Frontal cortex (tissue), 3 donors: ENCODE measurements at regions not wholly inside any gene's neighbourhood (a gene's known extent, or its start where the extent isn't known, plus 50 kb on each side); places are given as distances from the start of the nearest gene placed in this dataset.
A peak's percentile ranks its signal among the peaks of the same experiment; 100 is the strongest.

Experiments
- DNase-seq, 2 donors: peaks; one replicate each; pipeline ENCODE4 v3.0.0; 2012; ENCODE audit warnings: low spot score in 2 of 2
- FAIRE-seq: peaks from 2 replicates; lab custom pipeline; 2012; peaks lifted over from hg19 to GRCh38; lab: Jason Lieb, UNC
- donor health status: control.
- donor health status: control.
- donor health status: control.

- FAIRE-seq (no peak), DNase-seq (no peak)
Measured at GRCh38 chr18:72104851-72105250, 439.3 kb downstream of the CBLN2 start.

GRCh38 chr18:72102412-72102811 is 441.7 kb downstream of the CBLN2 start:
- DNase-seq (no peak), FAIRE-seq (no peak)

GRCh38 chr18:72100465-72101004 is 443.6 kb downstream of the CBLN2 start:
- FAIRE-seq, result no peak
- DNase-seq, result no peak

- DNase-seq, result no peak
- FAIRE-seq, result no peak
Measured at GRCh38 chr18:72091369-72091768, 452.8 kb downstream of the CBLN2 start.

GRCh38 chr18:72089432-72089831 is 454.7 kb downstream of the CBLN2 start:
- DNase-seq, result no peak
- FAIRE-seq, result no peak

- peak; percentile 44 for FAIRE-seq
- no peak for DNase-seq
Measured at GRCh38 chr18:72086421-72086820, 457.7 kb downstream of the CBLN2 start.

GRCh38 chr18:72075040-72075439 is 469.1 kb downstream of the CBLN2 start:
- DNase-seq (no peak), FAIRE-seq (no peak)

- FAIRE-seq, result no peak
Measured at GRCh38 chr18:72063001-72063400, 481.1 kb downstream of the CBLN2 start.

GRCh38 chr18:72058851-72059250 is 485.3 kb downstream of the CBLN2 start:
- no peak for FAIRE-seq
- DNase-seq, result no peak

More at GRCh38 chr18:72063001-72063400, 481.1 kb downstream of the CBLN2 start:
- no peak for DNase-seq

GRCh38 chr18:72056171-72056570 is 488.0 kb downstream of the CBLN2 start:
- no peak for FAIRE-seq
- no peak for DNase-seq

GRCh38 chr18:72041313-72042032 is 502.7 kb downstream of the CBLN2 start:
- DNase-seq (no peak), FAIRE-seq (no peak)

- FAIRE-seq (no peak), DNase-seq (no peak)
Measured at GRCh38 chr18:72013427-72013850, 530.7 kb downstream of the CBLN2 start.

- DNase-seq (no peak), FAIRE-seq (no peak)
Measured at GRCh38 chr18:71998547-71999097, 545.5 kb downstream of the CBLN2 start.

GRCh38 chr18:71995904-71996465 is 548.2 kb downstream of the CBLN2 start:
- DNase-seq (no peak), FAIRE-seq (no peak)

GRCh38 chr18:71994273-71994672 is 549.9 kb downstream of the CBLN2 start:
- FAIRE-seq (no peak), DNase-seq (no peak)

- FAIRE-seq, result no peak
Measured at GRCh38 chr18:71989616-71990015, 554.5 kb downstream of the CBLN2 start.

GRCh38 chr18:71986351-71987050 is 557.6 kb downstream of the CBLN2 start:
- no peak for FAIRE-seq
- DNase-seq, result no peak

More at GRCh38 chr18:71989616-71990015, 554.5 kb downstream of the CBLN2 start:
- DNase-seq, result no peak

- no peak for DNase-seq
- no peak for FAIRE-seq
Measured at GRCh38 chr18:71976744-71977143, 567.4 kb downstream of the CBLN2 start.

GRCh38 chr18:71966791-71967190 is 577.4 kb downstream of the CBLN2 start:
- no peak for FAIRE-seq

GRCh38 chr18:71958605-71959004 is 585.5 kb downstream of the CBLN2 start:
- DNase-seq (no peak), FAIRE-seq (no peak)

More at GRCh38 chr18:71966791-71967190, 577.4 kb downstream of the CBLN2 start:
- no peak for DNase-seq
